ENCODE measurements at regions not wholly inside any gene's neighbourhood (a gene's known extent, or its start where the extent isn't known, plus 50 kb on each side); places are given as distances from the start of the nearest gene placed in this dataset.

DNA sequence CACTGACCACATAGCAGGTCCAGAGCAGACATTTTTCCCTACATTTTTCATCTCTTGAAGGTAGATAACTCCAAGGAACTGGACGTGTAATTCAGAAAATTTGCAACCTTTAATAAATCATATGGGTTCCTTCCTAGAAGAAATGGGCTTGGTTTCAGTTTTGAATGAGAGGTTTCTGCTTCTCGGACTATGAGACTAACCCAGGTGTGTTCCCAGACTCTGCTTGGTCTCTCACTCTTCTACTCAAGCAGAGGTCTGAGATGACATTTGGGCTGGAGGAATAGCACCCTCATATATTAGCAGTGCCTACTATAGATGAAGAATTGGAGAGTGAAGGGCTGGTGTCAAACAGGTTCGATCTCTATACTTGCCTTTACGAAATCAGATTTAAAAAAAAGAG, 231.2 kb downstream of the DOK5 start:
- no peaks in the 10 kb centered on the region for H3K9me3 ChIP-seq (ENCODE audit: control insufficient read depth in 2 of 2, insufficient read depth in 1 of 2, low read depth in 1 of 2, low read length in 1 of 2)
- H3K4me1 ChIP-seq (ENCODE audit: control insufficient read depth in 3 of 3, insufficient read depth in 2 of 3, low read depth in 1 of 3, low read length in 2 of 3), result no peaks in the 10 kb centered on the region
- 57 to 64% (median 59%) methylated on average over 4 of the region's 4 CpGs for WGBS, 3 donors
- FAIRE-seq, result no peak
- no peak overlapping the region for H3K27ac ChIP-seq (ENCODE audit: low read depth in 1 of 3, low read length in 2 of 3)
- no peak for DNase-seq
- H3K4me3 ChIP-seq (ENCODE audit: low read depth in 1 of 3, low read length in 3 of 3), result no peak overlapping the region
- no peaks in the 10 kb centered on the region for H3K36me3 ChIP-seq (ENCODE audit: control insufficient read depth in 3 of 3, insufficient read depth in 2 of 3, low read depth in 1 of 3, low read length in 3 of 3)
- H3K27me3 ChIP-seq (ENCODE audit: control insufficient read depth in 3 of 3, insufficient read depth in 3 of 3, low read length in 3 of 3), result no peaks in the 10 kb centered on the region

DNA sequence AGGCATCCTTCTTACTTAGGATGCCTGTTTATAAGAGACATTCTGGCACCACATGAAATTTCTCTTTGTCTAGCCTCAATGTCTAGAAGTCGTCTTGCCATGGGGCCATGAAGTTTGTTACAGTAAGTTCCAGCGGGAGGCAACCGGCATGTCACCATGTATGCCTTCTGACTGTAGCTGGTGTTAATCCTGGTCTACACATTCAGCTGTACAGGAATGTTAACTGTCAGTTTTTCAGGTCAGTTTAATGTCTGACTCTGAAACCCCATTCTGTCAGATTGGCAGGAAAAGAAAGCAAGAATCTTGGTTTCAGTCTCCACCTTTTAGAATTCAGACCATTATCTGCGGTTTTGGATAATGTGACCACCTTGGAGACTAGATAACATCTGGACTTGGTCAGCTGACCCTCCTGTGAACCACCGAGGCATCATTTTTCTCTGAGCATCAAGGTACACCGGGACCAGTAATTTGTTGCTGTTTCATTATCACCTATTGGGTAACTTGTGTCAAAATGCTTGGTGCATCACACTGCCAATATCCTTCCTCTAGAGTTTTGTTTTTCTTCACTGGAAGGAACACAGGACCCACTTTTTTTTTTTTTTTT, 228.7 kb downstream of the DOK5 start:
- H3K4me3 ChIP-seq (ENCODE audit: low read depth in 1 of 3, low read length in 3 of 3), result no peak overlapping the region
- no peaks in the 10 kb centered on the region for H3K9me3 ChIP-seq (ENCODE audit: control insufficient read depth in 2 of 2, insufficient read depth in 1 of 2, low read depth in 1 of 2, low read length in 1 of 2)
- no peak for FAIRE-seq
- H3K27me3 ChIP-seq (ENCODE audit: control insufficient read depth in 3 of 3, insufficient read depth in 3 of 3, low read length in 3 of 3), result no peaks in the 10 kb centered on the region
- DNase-seq, result no peak
- no peaks in the 10 kb centered on the region for H3K4me1 ChIP-seq (ENCODE audit: control insufficient read depth in 3 of 3, insufficient read depth in 2 of 3, low read depth in 1 of 3, low read length in 2 of 3)
- no peak overlapping the region for H3K27ac ChIP-seq (ENCODE audit: low read depth in 1 of 3, low read length in 2 of 3)
- H3K36me3 ChIP-seq (ENCODE audit: control insufficient read depth in 3 of 3, insufficient read depth in 2 of 3, low read depth in 1 of 3, low read length in 3 of 3), result no peaks in the 10 kb centered on the region
- WGBS, 3 donors, result 82 to 86% (median 84%) methylated on average over 6 of the region's 6 CpGs
